NT2/D1 (cell line): ENCODE measurements at regions not wholly inside any gene's neighbourhood (a gene's known extent, or its start where the extent isn't known, plus 50 kb on each side); places are given as distances from the start of the nearest gene placed in this dataset.

Source experiments
- SUZ12 ChIP-seq: IDR thresholded peaks from 2 replicates; pipeline ENCODE4 v1.6.1; 2011; ENCODE audit not compliant: insufficient read length, insufficient read depth; ENCODE audit errors: extremely low read depth
- YY1 ChIP-seq: IDR thresholded peaks from 2 replicates; pipeline ENCODE4 v1.6.1; 2011; ENCODE audit not compliant: insufficient read length, insufficient read depth
- ZNF274 ChIP-seq: IDR thresholded peaks from 2 replicates; pipeline ENCODE4 v1.6.1; 2011; ENCODE audit warnings: mild to moderate bottlenecking, low read depth, low read length

GRCh38 chr1:98399218-98399617, 262.3 kb upstream of the SNX7 start:
- TF ChIP-seq ZNF274 (no peak), YY1 (no peak), SUZ12 (no peak)
